ENCODE measurements at regions not wholly inside any gene's neighbourhood (a gene's known extent, or its start where the extent isn't known, plus 50 kb on each side); places are given as distances from the start of the nearest gene placed in this dataset.

- Histone ChIP-seq H3K4me3 (ENCODE audit: low read depth in 2 of 2, low read length in 2 of 2) (no peak overlapping the region), H3K27me3 (ENCODE audit: control insufficient read depth, insufficient read depth, low read length) (no peaks in the 10 kb centered on the region), H3K9me3 (ENCODE audit: control insufficient read depth, insufficient read depth, low read depth, low read length) (no peaks in the 10 kb centered on the region), H3K36me3 (ENCODE audit: control insufficient read depth, insufficient read depth, low read length) (no peaks in the 10 kb centered on the region), H3K27ac (ENCODE audit: low read length) (no peak overlapping the region), H3K4me1 (ENCODE audit: control insufficient read depth, insufficient read depth, low read length) (no peaks in the 10 kb centered on the region)
- in situ Hi-C loops (cut with HindIII; ENCODE audit: low pct_unique_long_range_greater_than_20kb, low sequenced_read_pairs): no loop called here
- TF ChIP-seq POLR2AphosphoS5 (IDR thresholded peaks at IDR 0.05; ENCODE audit: low read depth, low read length) (no peak), REST (IDR thresholded peaks at IDR 0.05; ENCODE audit: insufficient read depth in 1 of 2, low read depth in 2 of 2, low read length in 1 of 2) (no peak), TCF7L2 (IDR thresholded peaks at IDR 0.05; ENCODE audit: low read depth, low read length) (no peak), CTCF (IDR thresholded peaks at IDR 0.05) (no peak), SIN3A (IDR thresholded peaks at IDR 0.05; ENCODE audit: borderline replicate concordance, insufficient read depth, low read depth, low read length) (no peak)
- BruUV-seq (replicated peaks): no TSS peak
- intact Hi-C loops (cut with micrococcal nuclease; ENCODE audit: unreplicated experiment): no loop called here
- POLR2A ChIA-PET: no interaction called here
- ATAC-seq (no peak), DNase-seq (ENCODE audit: low read depth, low spot score) (no peak)
- CTCF ChIA-PET: no interaction called here
Measured at GRCh38 chr11:57920971-57921370, 102.7 kb upstream of the OR9Q1 start.

GRCh38 chr11:57932105-57932504 is 91.6 kb upstream of the OR9Q1 start:
- no peaks in the 10 kb centered on the region; the same call in 1 of the 2 replicates for H3K27me3 ChIP-seq (ENCODE audit: control insufficient read depth, insufficient read depth, low read length)
- DNase-seq (ENCODE audit: low read depth, low spot score) (no peak), ATAC-seq (no peak)
- POLR2A ChIA-PET: no interaction called here
- H3K4me3 ChIP-seq (ENCODE audit: low read depth in 2 of 2, low read length in 2 of 2): no peak overlapping the region
- no peaks in the 10 kb centered on the region for H3K36me3 ChIP-seq (ENCODE audit: control insufficient read depth, insufficient read depth, low read length)
- in situ Hi-C loops (cut with HindIII; ENCODE audit: low pct_unique_long_range_greater_than_20kb, low sequenced_read_pairs) (no loop called here), intact Hi-C loops (cut with micrococcal nuclease; ENCODE audit: unreplicated experiment) (no loop called here)
- H3K9me3 ChIP-seq (ENCODE audit: control insufficient read depth, insufficient read depth, low read depth, low read length): no peaks in the 10 kb centered on the region
- TF ChIP-seq SIN3A (IDR thresholded peaks at IDR 0.05; ENCODE audit: borderline replicate concordance, insufficient read depth, low read depth, low read length): no peak
- TF ChIP-seq CTCF (IDR thresholded peaks at IDR 0.05): no peak
- no peak for TF ChIP-seq TCF7L2 (IDR thresholded peaks at IDR 0.05; ENCODE audit: low read depth, low read length)
- no peak for TF ChIP-seq POLR2AphosphoS5 (IDR thresholded peaks at IDR 0.05; ENCODE audit: low read depth, low read length)
- no peak for TF ChIP-seq REST (IDR thresholded peaks at IDR 0.05; ENCODE audit: insufficient read depth in 1 of 2, low read depth in 2 of 2, low read length in 1 of 2)
- H3K4me1 ChIP-seq (ENCODE audit: control insufficient read depth, insufficient read depth, low read length): no peaks in the 10 kb centered on the region
- H3K27ac ChIP-seq (ENCODE audit: low read length): no peak overlapping the region
- no TSS peak for BruUV-seq (replicated peaks)
- CTCF ChIA-PET: no interaction called here

Measured in Panc1 (cell line).